HepG2 (cell line): ENCODE measurements at regions not wholly inside any gene's neighbourhood (a gene's known extent, or its start where the extent isn't known, plus 50 kb on each side); places are given as distances from the start of the nearest gene placed in this dataset.

ENCODE experiments used
- FOXJ3 ChIP-seq: sonication (generic); formaldehyde crosslinking; IDR thresholded peaks from 2 replicates; pipeline ENCODE4 v1.4.0; 2020; ENCODE audit warnings: missing genetic modification reagents, mild to moderate bottlenecking, borderline replicate concordance
- SP2 ChIP-seq: sonication (generic); formaldehyde crosslinking; IDR thresholded peaks from 2 replicates; pipeline ENCODE4 v1.5.1; 2020; ENCODE audit warnings: mild to moderate bottlenecking, missing genetic modification reagents
- THAP9 ChIP-seq: sonication (generic); formaldehyde crosslinking; IDR thresholded peaks from 2 replicates; pipeline ENCODE4; 2020; ENCODE audit warnings: missing genetic modification reagents, mild to moderate bottlenecking, borderline replicate concordance
- ZBED4 ChIP-seq: sonication (generic); formaldehyde crosslinking; IDR thresholded peaks from 2 replicates; pipeline ENCODE4 v1.4.0; 2020; ENCODE audit warnings: missing genetic modification reagents, borderline replicate concordance
- ZNF570 ChIP-seq: sonication (generic); formaldehyde crosslinking; IDR thresholded peaks from 2 replicates; pipeline ENCODE4 v1.4.0; 2020; ENCODE audit warnings: mild to moderate bottlenecking, missing genetic modification reagents, borderline replicate concordance
- ZNF616 ChIP-seq: sonication (generic); formaldehyde crosslinking; IDR thresholded peaks from 2 replicates; pipeline ENCODE4 v1.5.0; 2020; ENCODE audit warnings: low read depth, mild to moderate bottlenecking, missing genetic modification reagents
- ZNF776 ChIP-seq: sonication (generic); formaldehyde crosslinking; IDR thresholded peaks from 2 replicates; pipeline ENCODE4 v1.4.0; 2020; ENCODE audit warnings: mild to moderate bottlenecking, missing genetic modification reagents

- no peak for TF ChIP-seq SP2 (CRISPR knock-in tag)
- TF ChIP-seq FOXJ3 (CRISPR knock-in tag): no peak
- no peak for TF ChIP-seq THAP9 (CRISPR knock-in tag)
- TF ChIP-seq ZNF776 (CRISPR knock-in tag): no peak
- no peak for TF ChIP-seq ZNF616 (CRISPR knock-in tag)
- no peak for TF ChIP-seq ZBED4 (CRISPR knock-in tag)
- TF ChIP-seq ZNF570 (CRISPR knock-in tag): no peak
Observed at GRCh38 chr9:96141128-96141474, 160.9 kb downstream of the HSD17B3 start (continued).
